NCI-H510A treated with DMSO at 0.1 percent for 48 hours (cell line): ENCODE measurements at regions not wholly inside any gene's neighbourhood (a gene's known extent, or its start where the extent isn't known, plus 50 kb on each side); places are given as distances from the start of the nearest gene placed in this dataset.

Experiments
- DNase-seq: peaks from one replicate; lab custom pipeline; 2025; lab: John Stamatoyannopoulos, UW

GRCh38 chr15:94607176-94607654, 375.9 kb downstream of the MCTP2 start:
- DNase-seq, result no peak

GRCh38 chr15:94610069-94610468, 378.7 kb downstream of the MCTP2 start:
- DNase-seq, result no peak

GRCh38 chr15:94610485-94610884, 379.1 kb downstream of the MCTP2 start:
- DNase-seq, result no peak

- DNase-seq, result no peak
These were observed 380.3 kb downstream of the MCTP2 start for GRCh38 chr15:94611656-94612055.

DNA sequence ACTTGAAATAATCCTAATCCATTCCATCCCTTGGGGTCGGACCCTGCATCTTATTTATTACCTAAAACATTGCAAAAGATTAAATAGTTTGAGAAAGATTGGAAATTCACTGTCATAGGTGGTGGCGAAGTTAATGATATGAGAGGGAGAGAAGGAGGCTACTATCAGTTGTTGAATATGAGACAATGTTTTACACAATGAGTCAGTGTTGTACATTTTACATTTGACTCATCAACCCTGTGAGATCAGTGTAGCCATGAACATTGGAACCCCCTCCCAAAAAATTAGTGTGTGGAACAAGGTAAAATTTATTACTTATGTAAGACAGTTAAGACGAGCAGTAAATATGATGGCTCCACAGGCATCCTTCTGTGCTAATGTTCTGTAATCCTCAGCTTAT, 384.3 kb downstream of the MCTP2 start:
- no peak for DNase-seq

DNA sequence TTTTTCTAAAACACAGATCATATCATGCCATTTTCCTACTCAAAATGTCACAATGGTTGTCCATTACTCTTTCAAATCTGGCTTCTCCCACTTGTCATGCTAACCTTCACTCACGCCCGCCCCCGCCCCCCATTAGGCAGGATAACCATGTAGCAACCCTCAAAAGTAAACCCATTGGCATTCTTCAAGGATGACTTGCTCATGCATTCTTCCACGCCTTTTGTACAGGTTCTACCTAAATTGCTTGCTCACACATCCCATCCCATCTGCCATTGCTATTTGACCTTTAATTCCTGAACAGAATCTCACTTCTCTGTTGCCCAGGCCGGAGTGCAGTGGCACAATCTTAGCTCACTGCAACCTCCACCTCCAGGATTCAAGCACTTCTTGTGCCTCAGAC, 389.3 kb downstream of the MCTP2 start:
- no peak for DNase-seq

GRCh38 chr15:94621736-94622135, 390.4 kb downstream of the MCTP2 start:
- DNase-seq, result no peak

DNA sequence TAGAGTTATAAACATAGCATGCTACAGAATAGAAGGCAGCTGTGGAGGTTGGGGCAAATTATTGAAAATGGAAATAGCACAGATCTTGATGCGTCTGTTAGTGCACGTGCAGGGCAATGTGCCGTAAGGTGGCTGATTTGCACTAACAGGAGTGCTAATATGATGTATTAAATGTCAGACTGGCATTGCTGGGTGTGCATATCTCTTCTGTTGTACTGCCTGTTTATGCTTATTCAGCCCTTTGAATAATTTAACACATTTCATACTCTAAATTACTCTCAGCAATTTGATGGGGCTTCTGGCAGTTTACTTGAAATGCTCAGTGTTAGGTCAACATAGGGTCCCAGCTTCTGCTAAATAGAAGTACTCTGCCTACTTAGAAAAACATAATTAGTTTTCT, 395.6 kb downstream of the MCTP2 start:
- no peak for DNase-seq

GRCh38 chr15:94631608-94632007, 400.2 kb downstream of the MCTP2 start:
- no peak for DNase-seq

GRCh38 chr15:94638183-94638582, 406.8 kb downstream of the MCTP2 start:
- DNase-seq, result no peak

DNA sequence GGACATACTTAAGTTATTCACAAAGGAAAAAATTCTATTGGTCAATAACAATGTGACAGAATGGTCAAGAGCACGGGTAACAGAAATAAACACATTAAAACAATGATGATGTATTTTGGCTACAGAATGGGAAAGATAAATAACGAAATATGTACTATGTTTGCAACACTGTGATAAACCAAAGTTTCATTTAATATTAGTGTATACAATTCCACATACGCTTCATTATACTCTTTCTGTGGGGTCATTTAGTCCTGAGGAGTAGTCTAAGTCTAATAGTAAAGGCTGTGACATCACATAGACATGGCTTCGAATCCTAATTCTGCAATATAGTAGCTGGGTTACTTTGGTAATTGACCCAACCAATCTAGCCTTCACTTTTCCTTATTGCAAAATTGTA, 408.3 kb downstream of the MCTP2 start:
- DNase-seq, result no peak

DNA sequence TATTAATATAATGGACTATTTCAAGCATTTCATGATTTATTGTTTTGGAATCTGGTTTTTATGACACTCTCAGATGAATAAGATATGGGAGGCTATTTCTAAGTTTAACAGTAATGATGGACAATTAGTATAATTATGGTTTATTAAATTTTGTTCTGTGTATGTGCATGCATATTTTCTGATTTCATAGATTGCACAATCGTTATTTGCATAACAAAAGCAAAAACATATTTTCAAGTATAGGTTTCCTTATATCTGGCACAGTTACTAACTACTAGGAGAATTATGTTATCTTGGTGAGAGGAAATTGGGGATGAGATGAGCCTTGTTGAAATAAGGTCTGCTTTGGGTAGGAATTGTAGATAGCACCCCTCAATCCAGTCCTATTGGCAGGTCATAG, 413.1 kb downstream of the MCTP2 start:
- no peak for DNase-seq

DNA sequence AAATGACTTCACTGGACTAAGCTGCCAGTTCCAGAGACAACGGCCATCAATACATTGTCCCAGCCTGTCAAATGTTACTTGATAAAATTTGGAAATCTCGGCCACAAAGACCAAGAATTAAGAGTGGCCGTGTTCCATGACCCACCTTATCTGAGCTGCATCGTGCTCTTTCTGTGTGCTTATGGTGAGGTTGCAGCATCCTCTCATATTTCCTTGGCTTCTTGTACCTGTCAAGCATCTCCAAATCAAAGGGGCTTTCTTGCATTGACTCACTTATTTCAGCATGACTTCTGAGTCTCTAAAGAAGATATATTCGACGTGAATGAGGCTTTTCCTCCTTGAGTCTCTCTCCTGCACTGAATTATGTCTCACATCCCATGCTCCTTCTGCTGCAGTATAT, 421.7 kb downstream of the MCTP2 start:
- no peak for DNase-seq

DNA sequence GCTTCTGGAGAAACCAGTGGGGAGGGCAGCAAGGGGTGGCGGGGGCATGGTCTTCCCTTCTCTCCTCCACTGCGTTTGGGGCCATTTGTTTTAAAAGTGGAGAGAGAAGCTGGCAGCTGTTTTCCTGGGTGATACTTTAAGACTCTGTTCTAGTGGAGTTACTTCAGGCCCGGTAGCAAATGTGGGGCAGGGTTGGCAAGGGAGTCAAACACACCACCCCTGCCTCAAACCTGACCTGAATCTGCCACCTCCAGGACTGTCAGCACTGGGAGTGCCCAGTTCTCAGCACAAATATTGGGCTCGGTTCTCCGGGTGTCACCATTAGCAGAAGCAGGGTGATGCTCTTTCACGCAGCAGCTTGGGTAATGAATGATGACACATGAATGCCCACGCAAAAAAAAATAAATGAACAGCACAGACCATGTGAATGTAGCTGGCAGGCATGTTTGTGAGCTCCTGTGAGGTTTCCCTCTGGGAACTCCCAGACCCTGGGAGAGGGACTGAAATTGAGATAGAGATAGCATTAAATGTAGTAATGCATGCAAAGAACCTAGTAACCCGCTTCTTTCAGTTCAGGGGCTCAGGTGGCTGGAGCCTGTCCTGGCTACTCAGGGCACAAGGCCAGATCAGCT, 424.0 kb downstream of the MCTP2 start:
- DNase-seq, result no peak

GRCh38 chr15:94665676-94666441, 434.5 kb downstream of the MCTP2 start:
- DNase-seq, result no peak

GRCh38 chr15:94666553-94666952, 435.2 kb downstream of the MCTP2 start:
- DNase-seq, result no peak

- no peak for DNase-seq
These were observed 435.7 kb downstream of the MCTP2 start for GRCh38 chr15:94667109-94667508.

- peak; percentile 4 for DNase-seq
These were observed 439.2 kb downstream of the MCTP2 start for GRCh38 chr15:94670438-94671034.

DNA sequence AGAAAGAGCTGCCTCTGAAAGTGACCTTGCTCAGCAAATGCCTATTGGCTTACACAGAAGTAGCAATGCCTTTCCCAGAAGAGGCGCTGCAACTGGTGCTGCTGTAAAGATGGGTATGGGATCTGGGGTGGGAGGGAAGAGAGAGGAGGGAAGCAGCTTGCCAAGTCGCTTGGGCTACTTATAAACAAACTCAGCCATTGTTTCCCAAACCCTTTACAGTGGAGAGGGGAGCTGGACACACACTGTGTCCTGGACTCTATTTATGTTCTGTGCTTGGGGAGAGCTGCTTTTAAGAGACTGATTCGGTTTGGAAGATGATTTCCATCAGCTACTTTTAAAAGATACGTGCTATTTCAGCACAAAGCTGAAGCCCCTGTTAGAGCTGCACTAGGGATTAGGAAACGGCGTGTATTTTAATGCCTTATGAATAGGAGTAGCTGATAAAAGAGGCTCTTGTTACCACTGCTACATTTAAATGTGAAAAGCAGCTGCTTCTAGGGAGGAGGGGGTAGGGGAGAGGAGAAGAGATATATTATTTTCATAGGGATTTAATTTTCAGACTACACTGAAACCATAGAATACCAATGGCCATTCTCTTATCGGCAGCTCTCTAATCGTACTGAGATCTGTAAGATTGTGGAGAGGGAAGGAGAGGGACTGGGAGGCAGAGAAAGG, 440.6 kb downstream of the MCTP2 start:
- DNase-seq, result no peak

DNA sequence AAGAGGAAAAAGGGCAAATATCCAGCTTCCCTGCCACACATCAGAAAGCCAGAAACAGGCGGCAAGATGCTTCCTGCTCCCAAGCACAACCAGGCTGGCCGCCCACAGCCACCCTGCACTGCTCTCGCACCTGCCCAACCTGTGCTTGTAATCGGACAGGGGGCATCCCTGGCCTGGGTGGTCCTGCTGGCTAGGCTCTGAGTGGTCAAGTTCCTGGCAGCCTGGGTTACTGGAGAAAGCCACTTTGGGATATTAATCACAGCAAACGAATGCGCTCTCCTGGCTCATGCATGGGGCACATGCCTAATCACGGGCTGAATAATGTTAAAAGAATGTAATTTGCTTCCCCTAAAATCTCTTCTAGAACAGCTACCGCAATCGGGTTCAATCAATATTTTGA, 442.4 kb downstream of the MCTP2 start:
- DNase-seq, result no peak

DNA sequence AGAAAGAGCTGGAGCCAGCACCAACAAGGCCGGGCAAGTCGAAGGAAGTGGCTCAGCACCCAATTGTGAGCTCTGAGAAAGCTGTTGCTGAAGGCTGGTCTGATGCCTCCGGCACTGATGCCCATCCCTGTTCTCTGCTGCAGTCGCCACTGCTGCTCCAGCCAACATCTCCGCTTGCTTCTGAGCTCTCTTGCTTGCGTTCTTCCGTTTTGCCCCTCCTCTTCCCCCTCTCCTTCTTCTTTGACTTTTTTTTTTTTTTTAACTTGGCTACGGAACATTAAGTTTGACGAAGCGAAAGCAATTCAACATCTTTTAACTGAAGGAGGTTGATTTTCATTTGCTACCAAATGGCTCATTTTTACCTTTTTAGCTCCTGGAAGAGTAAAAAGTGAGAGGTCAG, 442.9 kb downstream of the MCTP2 start:
- no peak for DNase-seq

DNA sequence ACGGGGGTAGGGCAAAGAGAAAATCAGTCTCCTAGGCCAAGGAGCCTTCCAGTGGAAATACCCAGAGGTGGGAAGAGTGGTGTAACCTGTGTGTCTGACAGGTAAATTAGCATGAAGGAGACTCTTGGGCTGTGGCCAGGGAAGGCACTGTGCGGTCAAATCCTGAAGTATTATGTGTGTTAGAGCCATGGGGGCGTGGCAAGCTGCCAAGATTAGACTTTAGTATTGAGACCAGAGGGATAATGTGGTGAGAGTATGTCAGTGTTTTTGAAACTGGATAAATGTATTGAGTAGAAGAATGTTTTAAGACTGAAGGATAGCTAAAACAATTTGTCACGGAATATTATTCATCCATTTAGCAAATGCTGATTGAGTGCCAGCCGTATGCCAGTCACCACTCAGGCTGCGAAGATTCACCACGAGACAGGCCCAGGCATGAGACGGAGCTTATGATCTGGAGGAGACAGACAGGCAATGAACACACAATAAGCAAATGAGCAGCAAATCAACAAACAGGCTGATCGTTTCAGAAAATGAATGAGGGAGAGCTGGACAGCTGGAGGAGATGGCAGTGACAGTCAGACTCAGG, 445.9 kb downstream of the MCTP2 start:
- DNase-seq, result no peak
